Ascending aorta (tissue), 2 donors: ENCODE measurements at regions not wholly inside any gene's neighbourhood (a gene's known extent, or its start where the extent isn't known, plus 50 kb on each side); places are given as distances from the start of the nearest gene placed in this dataset.

Experiments used
- DNase-seq, 2 donors: peaks; one replicate each; pipeline ENCODE4 v3.0.0-alpha.2; 2019; ENCODE audit warnings: low spot score in 2 of 2
- H3K27ac ChIP-seq, 2 donors: fragments of 200-600 bp; sonication (generic); one replicate each; pipeline ENCODE4 v1.5.1; 2016 to 2017; ENCODE audit warnings: mild to moderate bottlenecking in 1 of 2
- H3K27me3 ChIP-seq: fragments of 200-600 bp; sonication (generic); one replicate; pipeline ENCODE4 v1.5.1; 2017
- H3K36me3 ChIP-seq, 2 donors: fragments of 200-600 bp; sonication (generic); one replicate each; pipeline ENCODE4 v1.5.1; 2016
- H3K4me1 ChIP-seq, 2 donors: fragments of 200-600 bp; sonication (generic); one replicate each; pipeline ENCODE4 v1.5.1; 2016 to 2017; ENCODE audit warnings: mild to moderate bottlenecking in 1 of 2
- H3K4me3 ChIP-seq, 2 donors: fragments of 200-600 bp; sonication (generic); one replicate each; pipeline ENCODE4 v1.5.1; 2016 to 2017; ENCODE audit warnings: mild to moderate bottlenecking in 1 of 2
- H3K9me3 ChIP-seq, 2 donors: fragments of 200-600 bp; sonication (generic); one replicate each; pipeline ENCODE4 v1.5.1; 2016
- intact Hi-C: fragments of 100-400 bp; cut with DNase I; formaldehyde crosslinking; loops from one replicate; pipeline ENCODE4 v1.15.1; 2023
- TF ChIP-seq, protein P1 (sequence below), 3 experiments: fragments of 200-600 bp in 2 of 3; fragments of 450-650 bp in 1 of 3; sonication (generic) in 2 of 3; IDR thresholded peaks; one replicate each; pipeline ENCODE4 v1.5.1; 2016 to 2019; ENCODE audit warnings: antibody characterized with exemption in 3 of 3, mild to moderate bottlenecking in 1 of 3, moderate library complexity in 1 of 3

DNA sequence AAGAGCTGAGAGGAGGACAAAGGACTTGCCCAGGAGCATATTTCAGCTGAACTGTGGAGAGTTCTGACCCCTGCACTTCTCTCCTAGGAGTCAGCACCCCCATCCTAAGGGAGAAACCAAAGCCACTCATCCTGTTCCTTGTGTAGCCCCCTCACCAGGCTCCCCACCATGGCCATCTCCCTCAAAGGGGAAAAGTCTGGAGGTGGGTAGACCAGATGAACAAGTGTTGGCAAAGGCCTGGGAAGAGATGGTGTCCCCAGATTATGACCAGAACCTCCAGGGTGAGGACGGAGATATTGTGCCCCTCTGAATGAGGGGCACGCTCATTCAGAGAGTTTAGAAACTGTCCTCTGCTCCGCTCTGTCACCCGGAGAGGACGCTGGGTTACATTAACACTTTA is 880.0 kb downstream of the BRD1 start:
- DNase-seq: no peak
- no peak overlapping the region for H3K27ac ChIP-seq
- H3K4me1 ChIP-seq: no peaks in the 10 kb centered on the region
- no peaks in the 10 kb centered on the region for H3K9me3 ChIP-seq
- H3K27me3 ChIP-seq: no peaks in the 10 kb centered on the region
- intact Hi-C loops: loop anchor here (10.0 kb wide), 2 partner anchors 357 to 373 kb away; no protein-coding TSS in a partner anchor
- H3K36me3 ChIP-seq: no peaks in the 10 kb centered on the region
- TF ChIP-seq, protein P1, sequence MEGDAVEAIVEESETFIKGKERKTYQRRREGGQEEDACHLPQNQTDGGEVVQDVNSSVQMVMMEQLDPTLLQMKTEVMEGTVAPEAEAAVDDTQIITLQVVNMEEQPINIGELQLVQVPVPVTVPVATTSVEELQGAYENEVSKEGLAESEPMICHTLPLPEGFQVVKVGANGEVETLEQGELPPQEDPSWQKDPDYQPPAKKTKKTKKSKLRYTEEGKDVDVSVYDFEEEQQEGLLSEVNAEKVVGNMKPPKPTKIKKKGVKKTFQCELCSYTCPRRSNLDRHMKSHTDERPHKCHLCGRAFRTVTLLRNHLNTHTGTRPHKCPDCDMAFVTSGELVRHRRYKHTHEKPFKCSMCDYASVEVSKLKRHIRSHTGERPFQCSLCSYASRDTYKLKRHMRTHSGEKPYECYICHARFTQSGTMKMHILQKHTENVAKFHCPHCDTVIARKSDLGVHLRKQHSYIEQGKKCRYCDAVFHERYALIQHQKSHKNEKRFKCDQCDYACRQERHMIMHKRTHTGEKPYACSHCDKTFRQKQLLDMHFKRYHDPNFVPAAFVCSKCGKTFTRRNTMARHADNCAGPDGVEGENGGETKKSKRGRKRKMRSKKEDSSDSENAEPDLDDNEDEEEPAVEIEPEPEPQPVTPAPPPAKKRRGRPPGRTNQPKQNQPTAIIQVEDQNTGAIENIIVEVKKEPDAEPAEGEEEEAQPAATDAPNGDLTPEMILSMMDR (IDR thresholded peaks at IDR 0.05): no peak
- no peak overlapping the region for H3K4me3 ChIP-seq

DNA sequence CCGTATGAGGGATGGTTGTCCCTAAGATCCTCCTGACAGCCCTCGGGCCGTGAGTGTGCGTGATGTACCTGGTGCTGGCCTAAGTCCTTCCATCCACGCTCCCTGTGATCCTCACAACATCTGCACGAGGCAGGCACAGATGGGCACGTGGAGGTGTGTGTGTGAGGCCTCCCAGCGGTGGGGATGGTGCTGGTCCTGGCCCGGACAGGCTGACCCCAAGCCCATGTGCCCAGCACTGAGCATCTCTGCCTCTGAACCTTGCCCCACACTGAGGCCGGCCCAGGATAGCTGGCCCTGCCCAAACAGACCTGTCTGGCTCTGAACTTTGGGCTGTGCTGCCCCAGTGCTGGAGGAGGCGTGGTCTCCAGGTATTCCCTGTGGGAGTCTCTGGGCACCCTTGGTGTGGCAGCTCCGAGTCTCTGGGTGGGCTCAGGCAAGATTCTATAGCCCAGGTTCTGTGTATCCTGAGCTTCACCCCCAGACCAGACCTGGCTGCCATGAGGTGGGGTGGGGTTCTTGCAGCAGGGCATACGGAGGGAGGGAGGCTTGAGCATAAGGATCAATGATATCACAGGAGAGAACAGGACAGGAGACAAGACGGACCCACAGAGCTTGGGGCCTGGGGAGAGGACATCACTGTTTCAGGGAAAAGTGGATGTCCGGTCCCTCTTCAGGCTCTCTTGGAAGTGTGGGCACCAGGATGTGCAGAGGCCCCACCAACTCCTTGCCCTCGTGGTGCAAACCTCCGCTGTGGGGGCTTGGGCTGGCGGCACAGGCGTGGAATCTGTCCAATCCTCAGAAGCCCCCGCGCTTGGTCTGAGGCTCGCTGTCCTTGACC is 881.8 kb downstream of the BRD1 start:
- DNase-seq: peak in 1 of 2 donors; percentile 22
- H3K4me3 ChIP-seq: no peak overlapping the region
- TF ChIP-seq, protein P1 (IDR thresholded peaks at IDR 0.05): no peak
- no peaks in the 10 kb centered on the region for H3K27me3 ChIP-seq
- no peaks in the 10 kb centered on the region for H3K4me1 ChIP-seq
- intact Hi-C loops: loop anchor here (10.0 kb wide), 2 partner anchors 359 to 371 kb away; no protein-coding TSS in a partner anchor
- H3K36me3 ChIP-seq: no peaks in the 10 kb centered on the region
- H3K27ac ChIP-seq: no peak overlapping the region
- H3K9me3 ChIP-seq: no peaks in the 10 kb centered on the region

DNA sequence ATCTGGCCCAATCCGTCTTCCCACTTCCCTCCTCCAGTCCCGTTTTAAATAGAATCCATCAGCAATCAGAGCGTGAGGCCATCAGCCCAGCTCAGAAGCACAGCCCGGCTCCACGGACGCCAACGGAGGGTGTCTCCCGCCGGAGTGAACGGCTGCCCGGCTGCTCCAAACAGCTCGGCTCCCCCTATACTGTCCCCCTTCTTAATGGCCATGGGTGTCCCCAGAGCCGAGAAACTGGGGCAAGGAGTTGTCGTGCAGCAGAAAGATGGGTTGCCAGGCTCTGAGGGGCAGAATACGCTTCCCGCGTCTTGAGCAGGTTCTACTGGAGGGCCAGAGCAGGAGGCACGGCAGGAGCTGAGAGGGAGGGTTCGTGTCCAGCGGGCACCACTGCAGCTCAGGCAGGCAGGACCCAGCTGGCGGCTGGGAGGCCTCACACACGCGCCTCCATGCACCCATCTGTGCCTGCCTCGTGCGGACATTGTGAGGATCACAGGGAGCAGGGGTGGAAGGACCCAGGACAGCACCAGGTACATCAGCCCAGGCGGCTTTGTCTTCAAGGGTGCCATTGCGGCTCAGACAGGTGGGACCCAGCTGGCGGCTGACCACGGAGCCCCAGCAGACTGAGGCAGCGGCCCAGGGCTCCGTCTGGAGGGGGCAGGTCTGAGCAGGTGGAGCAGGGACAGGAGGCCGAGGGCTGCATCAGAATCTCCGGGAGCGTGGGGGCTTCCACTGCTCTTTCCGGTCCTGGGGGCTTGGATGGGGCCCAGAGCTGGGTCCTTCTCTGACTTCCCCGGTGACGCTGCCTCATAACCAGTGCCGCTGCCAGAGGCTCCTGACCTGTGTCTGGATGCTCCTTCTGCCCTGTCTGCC is 882.7 kb downstream of the BRD1 start:
- Histone ChIP-seq H3K36me3 (no peaks in the 10 kb centered on the region), H3K4me1 (no peaks in the 10 kb centered on the region), H3K27ac (no peak overlapping the region), H3K9me3 (no peaks in the 10 kb centered on the region), H3K27me3 (no peaks in the 10 kb centered on the region), H3K4me3 (no peak overlapping the region)
- TF ChIP-seq, protein P1 (IDR thresholded peaks at IDR 0.05): no peak
- intact Hi-C loops: loop anchor here (10.0 kb wide), 2 partner anchors 360 to 370 kb away; no protein-coding TSS in a partner anchor
- peak in 1 of 2 donors; percentile 52 for DNase-seq

DNA sequence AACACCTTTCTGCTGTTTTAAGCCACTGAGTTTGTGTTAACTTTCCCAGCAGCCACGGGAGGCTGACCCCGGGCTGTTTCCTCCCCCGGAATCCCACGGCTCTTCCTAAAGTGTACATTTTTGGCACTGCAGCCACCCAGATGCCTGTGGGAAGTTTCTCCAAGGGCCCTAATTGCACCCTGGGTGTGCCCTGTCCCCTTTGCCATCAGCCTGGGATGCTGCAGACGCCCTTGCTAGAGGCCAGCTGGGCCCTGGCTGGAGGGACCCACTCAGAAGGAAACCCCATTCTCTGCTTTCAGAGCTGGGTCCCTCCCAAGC is 883.3 kb downstream of the BRD1 start:
- Histone ChIP-seq H3K4me3 (no peak overlapping the region), H3K27ac (no peak overlapping the region), H3K27me3 (no peaks in the 10 kb centered on the region), H3K4me1 (no peaks in the 10 kb centered on the region), H3K36me3 (no peaks in the 10 kb centered on the region), H3K9me3 (no peaks in the 10 kb centered on the region)
- DNase-seq: peak in 1 of 2 donors; percentile 37
- TF ChIP-seq, protein P1 (IDR thresholded peaks at IDR 0.05): no peak
- intact Hi-C loops: loop anchor here (10.0 kb wide), 2 partner anchors 360 to 370 kb away; no protein-coding TSS in a partner anchor

DNA sequence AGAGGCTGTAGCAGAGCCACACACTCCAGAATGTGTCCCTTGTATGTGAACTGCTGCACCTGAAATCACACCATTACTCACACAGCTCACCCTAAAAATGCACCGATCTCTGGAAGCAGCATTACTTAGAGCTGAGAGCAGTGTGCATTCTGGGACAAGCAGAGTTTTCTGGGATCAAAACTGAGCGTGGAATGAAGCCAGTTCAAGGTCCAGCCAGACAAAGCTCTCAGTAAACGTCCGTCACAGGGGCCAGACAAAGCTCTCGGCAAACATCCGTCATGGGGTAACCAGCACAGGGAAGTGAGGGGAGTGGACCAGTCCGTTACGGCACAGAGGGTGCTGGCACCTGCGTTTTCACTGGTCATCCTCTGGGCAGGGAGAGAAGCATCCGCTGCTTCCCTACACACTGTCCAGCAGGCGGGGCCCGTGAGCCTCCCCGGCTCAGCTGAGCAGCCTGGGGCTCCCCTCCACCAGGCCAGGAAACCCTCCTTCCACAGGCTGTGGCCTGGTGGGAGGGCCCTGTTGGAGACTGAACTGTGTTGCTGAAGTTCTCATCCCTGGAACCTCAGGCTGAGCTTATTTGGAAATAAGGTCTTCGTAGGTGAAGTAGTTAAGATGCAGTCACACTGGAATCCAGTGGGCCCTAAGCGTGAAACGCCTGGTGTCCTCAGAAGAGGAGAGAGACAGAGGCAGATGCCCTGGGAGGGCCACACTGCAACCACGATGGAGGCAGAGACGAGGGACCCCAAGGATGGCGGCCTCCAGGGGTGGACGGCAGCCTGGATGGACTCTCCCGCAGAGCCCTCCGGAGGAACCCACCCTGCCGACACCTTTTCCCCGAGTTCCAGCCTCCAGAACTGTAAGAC is 883.9 kb downstream of the BRD1 start:
- TF ChIP-seq, protein P1 (IDR thresholded peaks at IDR 0.05): peak in 2 of 3 experiments; percentile 41 to 54
- no peak overlapping the region for H3K4me3 ChIP-seq
- intact Hi-C loops: loop anchor here (10.0 kb wide), 2 partner anchors 361 to 369 kb away; no protein-coding TSS in a partner anchor
- peak in 1 of 2 donors; percentile 56 for DNase-seq
- H3K36me3 ChIP-seq: no peaks in the 10 kb centered on the region
- no peaks in the 10 kb centered on the region for H3K4me1 ChIP-seq
- H3K27me3 ChIP-seq: no peaks in the 10 kb centered on the region
- no peak overlapping the region for H3K27ac ChIP-seq
- H3K9me3 ChIP-seq: no peaks in the 10 kb centered on the region
